Mesenteric fat pad (tissue), 1 donor: ENCODE measurements at regions not wholly inside any gene's neighbourhood (a gene's known extent, or its start where the extent isn't known, plus 50 kb on each side); places are given as distances from the start of the nearest gene placed in this dataset.

ENCODE experiments used
- DNase-seq: peaks from one replicate; pipeline ENCODE4 v3.0.0-alpha.2; 2020; ENCODE audit warnings: low spot score
- donor health status: DM: yes; HTN: yes; CAD: no.

- no peak for DNase-seq
These were observed 255.2 kb downstream of the EMP1 start for GRCh38 chr12:13451776-13452175.

GRCh38 chr12:13450231-13451080, 253.9 kb downstream of the EMP1 start:
- no peak for DNase-seq

- no peak for DNase-seq
These were observed 247.6 kb downstream of the EMP1 start for GRCh38 chr12:13444076-13444475.

- DNase-seq: no peak
These were observed 247.0 kb downstream of the EMP1 start for GRCh38 chr12:13443498-13443897.

- DNase-seq: no peak
These were observed 246.5 kb downstream of the EMP1 start for GRCh38 chr12:13443028-13443427.

GRCh38 chr12:13442457-13442856, 245.9 kb downstream of the EMP1 start:
- DNase-seq: no peak

GRCh38 chr12:13440844-13441243, 244.3 kb downstream of the EMP1 start:
- no peak for DNase-seq

GRCh38 chr12:13437541-13437940, 241.0 kb downstream of the EMP1 start:
- no peak for DNase-seq

GRCh38 chr12:13436696-13437391, 240.3 kb downstream of the EMP1 start:
- DNase-seq: no peak

GRCh38 chr12:13436182-13436581, 239.7 kb downstream of the EMP1 start:
- DNase-seq: no peak

- DNase-seq: no peak
These were observed 238.9 kb downstream of the EMP1 start for GRCh38 chr12:13435235-13435933.

- DNase-seq: no peak
These were observed 237.2 kb downstream of the EMP1 start for GRCh38 chr12:13433768-13434167.

GRCh38 chr12:13431041-13431440, 234.5 kb downstream of the EMP1 start:
- DNase-seq: no peak

- no peak for DNase-seq
These were observed 232.2 kb downstream of the EMP1 start for GRCh38 chr12:13428538-13429265.

- no peak for DNase-seq
These were observed 229.2 kb downstream of the EMP1 start for GRCh38 chr12:13425766-13426165.

- no peak for DNase-seq
These were observed 225.8 kb downstream of the EMP1 start for GRCh38 chr12:13422291-13422690.

- no peak for DNase-seq
These were observed 221.0 kb downstream of the EMP1 start for GRCh38 chr12:13417516-13417915.

GRCh38 chr12:13411287-13411686, 214.8 kb downstream of the EMP1 start:
- no peak for DNase-seq

- no peak for DNase-seq
These were observed 209.6 kb downstream of the EMP1 start for GRCh38 chr12:13405961-13406703.

GRCh38 chr12:13404631-13405473, 208.3 kb downstream of the EMP1 start:
- no peak for DNase-seq
